Gastroesophageal sphincter (tissue), 3 donors: ENCODE measurements at regions not wholly inside any gene's neighbourhood (a gene's known extent, or its start where the extent isn't known, plus 50 kb on each side); places are given as distances from the start of the nearest gene placed in this dataset.

Source experiments
- EP300 ChIP-seq: sonication (generic); formaldehyde crosslinking; IDR thresholded peaks from one replicate; pipeline ENCODE4 v1.6.1; 2017; ENCODE audit warnings: antibody characterized with exemption, mild to moderate bottlenecking
- POLR2A ChIP-seq, 2 donors: fragments of 450-650 bp; IDR thresholded peaks; one replicate each; pipeline ENCODE4 v1.6.1; 2017; ENCODE audit warnings: antibody characterized with exemption in 2 of 2, mild to moderate bottlenecking in 2 of 2, moderate library complexity in 1 of 2
- POLR2AphosphoS5 ChIP-seq: sonication (generic); formaldehyde crosslinking; IDR thresholded peaks from one replicate; pipeline ENCODE4 v1.6.1; 2017; ENCODE audit warnings: antibody characterized with exemption
- TF ChIP-seq, protein P1 (sequence below), 4 experiments: fragments of 200-600 bp in 2 of 4; fragments of 450-650 bp in 2 of 4; sonication (generic) in 1 of 4; IDR thresholded peaks; one replicate each; pipeline ENCODE4 v1.5.1; 2017 to 2019; ENCODE audit warnings: antibody characterized with exemption in 4 of 4, mild to moderate bottlenecking in 2 of 4, moderate library complexity in 2 of 4

DNA sequence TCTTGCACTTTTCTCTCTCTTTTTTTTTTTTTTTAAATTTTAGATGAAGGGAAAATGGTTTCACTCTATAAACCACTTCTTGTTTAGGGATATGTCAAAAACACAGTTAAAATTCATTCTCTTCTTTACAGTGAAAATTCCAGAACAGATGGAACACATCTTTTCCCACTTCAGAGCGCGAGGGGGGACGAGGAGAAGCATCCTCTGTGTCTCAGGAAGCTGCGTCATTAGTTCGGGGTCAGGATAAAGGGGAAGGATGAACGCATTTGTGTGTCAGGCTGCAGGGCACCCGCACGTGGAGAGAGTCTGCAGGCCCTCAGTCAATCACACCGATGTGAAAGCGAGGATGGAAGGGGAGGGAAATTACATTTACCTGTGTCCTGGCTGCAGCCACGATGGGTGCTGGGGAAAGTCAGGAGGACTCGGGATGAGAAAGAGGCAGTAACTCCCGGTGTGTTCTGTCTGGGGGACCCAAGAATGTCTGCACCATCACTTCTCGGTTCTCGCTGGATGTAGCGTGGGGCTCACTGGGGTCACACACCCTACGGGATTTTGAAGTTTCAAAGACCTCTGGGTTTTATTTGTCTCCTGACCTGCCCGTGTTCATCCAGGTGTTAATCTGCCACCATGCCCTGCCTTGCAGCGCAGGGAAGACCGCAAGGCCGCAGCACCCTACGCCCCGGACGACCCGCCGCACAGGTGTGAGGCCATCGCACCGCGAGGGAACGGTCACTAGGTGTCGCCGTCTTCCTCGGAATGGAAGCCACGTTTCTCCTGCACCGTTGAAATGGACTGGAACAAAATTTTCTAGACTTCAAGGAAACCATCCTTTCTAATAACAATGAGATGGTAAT is 66.7 kb upstream of the PITRM1 start:
- TF ChIP-seq, protein P1, sequence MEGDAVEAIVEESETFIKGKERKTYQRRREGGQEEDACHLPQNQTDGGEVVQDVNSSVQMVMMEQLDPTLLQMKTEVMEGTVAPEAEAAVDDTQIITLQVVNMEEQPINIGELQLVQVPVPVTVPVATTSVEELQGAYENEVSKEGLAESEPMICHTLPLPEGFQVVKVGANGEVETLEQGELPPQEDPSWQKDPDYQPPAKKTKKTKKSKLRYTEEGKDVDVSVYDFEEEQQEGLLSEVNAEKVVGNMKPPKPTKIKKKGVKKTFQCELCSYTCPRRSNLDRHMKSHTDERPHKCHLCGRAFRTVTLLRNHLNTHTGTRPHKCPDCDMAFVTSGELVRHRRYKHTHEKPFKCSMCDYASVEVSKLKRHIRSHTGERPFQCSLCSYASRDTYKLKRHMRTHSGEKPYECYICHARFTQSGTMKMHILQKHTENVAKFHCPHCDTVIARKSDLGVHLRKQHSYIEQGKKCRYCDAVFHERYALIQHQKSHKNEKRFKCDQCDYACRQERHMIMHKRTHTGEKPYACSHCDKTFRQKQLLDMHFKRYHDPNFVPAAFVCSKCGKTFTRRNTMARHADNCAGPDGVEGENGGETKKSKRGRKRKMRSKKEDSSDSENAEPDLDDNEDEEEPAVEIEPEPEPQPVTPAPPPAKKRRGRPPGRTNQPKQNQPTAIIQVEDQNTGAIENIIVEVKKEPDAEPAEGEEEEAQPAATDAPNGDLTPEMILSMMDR (IDR thresholded peaks at IDR 0.05): peak; percentile 89 to 95 (median 92)
- no peak for TF ChIP-seq EP300
- TF ChIP-seq POLR2A (IDR thresholded peaks at IDR 0.05): no peak
- TF ChIP-seq POLR2AphosphoS5: peak; percentile 23
